Umbilical cord (tissue), 1 donor: ENCODE measurements at regions not wholly inside any gene's neighbourhood (a gene's known extent, or its start where the extent isn't known, plus 50 kb on each side); places are given as distances from the start of the nearest gene placed in this dataset.

Experiments
- DNase-seq: peaks from one replicate; pipeline ENCODE4 v3.0.0-alpha.2; 2015; ENCODE audit warnings: low spot score

DNA sequence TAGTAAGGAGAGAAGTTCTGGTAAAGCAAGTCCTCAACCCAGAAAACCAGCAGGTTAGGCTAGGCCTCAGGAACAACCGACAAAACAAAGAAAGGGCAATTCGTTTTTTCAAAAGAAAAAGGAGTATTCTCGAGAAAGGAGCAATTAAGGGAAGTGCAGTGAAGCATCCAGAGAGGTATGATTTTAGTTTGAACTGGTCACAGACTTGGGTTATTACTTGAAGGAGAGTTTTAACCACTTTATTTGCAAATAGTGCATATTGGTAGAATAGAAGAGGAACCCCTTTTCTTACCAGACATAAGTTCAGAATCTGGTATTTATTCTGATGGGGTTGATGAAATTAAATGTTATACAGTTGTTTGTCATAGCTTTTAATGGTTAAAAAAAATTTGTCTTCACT lies 110.0 kb upstream of the GCFC2 start:
- DNase-seq = no peak

DNA sequence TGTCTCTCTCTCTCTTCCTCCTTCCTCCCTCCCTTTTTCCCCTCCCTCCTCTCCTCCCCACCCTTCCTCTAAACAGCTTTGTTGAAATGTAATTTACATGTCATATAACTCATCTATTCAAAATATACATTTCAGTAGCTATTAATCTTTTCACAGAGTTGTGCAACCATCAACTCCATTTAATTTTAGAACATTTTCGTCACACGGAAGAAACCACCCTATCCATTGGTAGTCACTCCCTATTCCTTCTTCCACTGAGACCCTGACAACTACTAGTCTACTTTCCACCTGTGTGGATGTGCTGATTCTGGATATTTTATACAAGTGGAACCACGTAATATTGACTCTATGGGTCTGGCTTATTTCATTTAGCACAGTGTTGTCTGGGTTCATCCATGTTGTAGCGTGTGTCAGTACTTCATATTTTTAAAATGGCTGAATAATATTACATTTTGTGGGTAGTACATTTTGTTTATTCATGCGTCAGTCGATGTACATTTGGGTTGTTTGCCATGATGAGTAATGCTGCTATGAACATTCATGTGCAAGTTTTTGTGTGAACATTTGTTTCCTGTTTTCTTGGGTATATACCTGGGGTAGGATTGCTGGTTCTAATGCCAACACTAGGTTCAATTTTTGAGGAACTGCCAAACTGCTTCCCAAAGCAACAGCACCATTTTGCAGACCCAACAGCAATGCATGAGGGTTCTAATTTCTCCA lies 100.1 kb upstream of the GCFC2 start:
- no peak for DNase-seq

GRCh38 chr2:75808793-75809535 lies 98.2 kb upstream of the GCFC2 start:
- peak; percentile 34 for DNase-seq

GRCh38 chr2:75807992-75808391 lies 97.3 kb upstream of the GCFC2 start:
- peak; percentile 32 for DNase-seq

DNA sequence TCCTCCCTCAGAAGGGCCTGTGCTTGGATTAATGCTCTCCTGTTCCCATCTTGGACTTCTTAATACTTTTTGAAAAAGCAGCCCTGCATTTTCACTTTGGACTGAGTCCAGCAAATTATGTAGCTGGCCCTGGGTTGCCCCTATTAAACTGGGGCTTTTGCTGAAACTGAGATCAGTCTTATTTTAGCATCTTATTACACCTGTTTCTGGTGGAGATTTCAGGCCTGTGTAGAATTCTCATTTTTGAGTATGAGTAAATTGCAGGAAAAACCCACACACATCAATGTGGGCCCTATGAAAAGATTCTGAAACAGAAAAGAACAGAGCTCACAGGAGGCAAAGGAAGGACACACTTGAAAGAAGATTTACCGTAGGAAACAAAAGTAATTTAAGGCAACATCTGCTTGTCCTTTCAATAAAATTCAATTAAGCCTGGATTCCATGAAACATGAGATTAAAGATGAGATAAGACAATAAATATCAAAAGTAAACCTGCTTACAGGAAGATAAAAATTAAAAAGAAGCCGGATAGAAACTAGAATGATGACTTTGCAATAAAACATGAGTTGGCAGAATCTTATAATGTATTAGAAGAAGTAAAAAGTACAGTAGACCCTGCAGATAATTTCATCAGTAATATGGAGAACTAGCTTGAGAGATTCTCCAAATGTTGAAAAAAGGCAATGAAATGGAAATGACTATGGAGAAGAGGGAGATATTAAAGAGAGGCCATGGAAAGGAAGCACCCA lies 90.7 kb upstream of the GCFC2 start:
- DNase-seq = no peak

- no peak for DNase-seq
These were observed 89.7 kb upstream of the GCFC2 start for GRCh38 chr2:75800456-75800855.

GRCh38 chr2:75799859-75800258 lies 89.1 kb upstream of the GCFC2 start:
- no peak for DNase-seq

GRCh38 chr2:75798569-75798968 lies 87.9 kb upstream of the GCFC2 start:
- DNase-seq = no peak

DNA sequence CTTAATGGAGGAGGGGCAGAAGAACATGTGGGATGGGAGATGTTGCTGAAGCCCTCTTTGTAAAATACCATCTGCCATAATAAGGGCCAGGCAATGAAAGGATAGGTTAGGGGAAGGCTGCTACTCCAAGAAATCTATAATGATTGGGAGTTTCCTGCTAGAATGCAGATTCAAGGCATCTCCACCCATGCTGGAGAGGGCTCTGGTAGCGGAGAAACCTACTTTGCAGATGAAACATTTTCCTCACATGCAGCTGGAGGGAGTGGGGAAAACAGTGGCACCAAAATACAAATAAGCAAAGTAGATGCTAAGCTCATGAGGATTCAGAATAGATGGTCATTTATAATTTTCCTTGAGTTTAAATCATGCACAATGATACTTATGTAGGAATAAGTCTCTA lies 82.3 kb upstream of the GCFC2 start:
- DNase-seq = no peak

GRCh38 chr2:75792146-75792545 lies 81.4 kb upstream of the GCFC2 start:
- no peak for DNase-seq

DNA sequence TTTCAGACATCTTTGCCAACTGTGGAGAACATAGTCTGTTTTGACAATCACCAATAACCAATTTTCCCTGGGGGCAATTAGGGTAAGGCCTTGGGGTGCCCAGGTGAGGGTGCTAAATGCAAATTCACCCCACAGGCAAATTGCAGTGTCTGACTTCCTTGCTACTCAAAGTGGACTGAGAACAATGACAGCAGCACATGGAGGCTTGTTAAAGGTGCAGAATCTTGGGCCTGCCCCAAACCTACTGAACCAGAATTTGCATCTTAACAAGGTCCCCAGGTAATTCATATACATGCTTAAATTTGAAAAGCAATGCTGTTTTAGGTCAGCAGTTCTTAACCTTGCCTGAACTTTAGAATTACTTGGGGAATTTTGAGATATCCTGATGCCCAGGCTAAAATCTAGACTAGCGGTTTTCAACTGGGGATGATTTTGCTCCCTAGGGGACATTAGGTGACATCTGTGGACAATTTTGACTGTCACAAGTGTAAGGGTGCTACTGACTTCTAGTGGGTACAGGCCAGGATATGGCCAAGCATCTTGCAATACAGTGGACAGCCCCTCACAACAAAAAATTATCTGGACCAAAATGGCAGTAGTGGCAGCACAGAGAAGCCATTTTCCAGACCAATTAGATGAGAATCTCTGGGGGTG lies 80.2 kb upstream of the GCFC2 start:
- no peak for DNase-seq

- DNase-seq = no peak
These were observed 79.6 kb upstream of the GCFC2 start for GRCh38 chr2:75790121-75790813.

- peak; percentile 35 for DNase-seq
These were observed 78.2 kb upstream of the GCFC2 start for GRCh38 chr2:75788902-75789301.

- no peak for DNase-seq
These were observed 77.4 kb upstream of the GCFC2 start for GRCh38 chr2:75788154-75788553.

DNA sequence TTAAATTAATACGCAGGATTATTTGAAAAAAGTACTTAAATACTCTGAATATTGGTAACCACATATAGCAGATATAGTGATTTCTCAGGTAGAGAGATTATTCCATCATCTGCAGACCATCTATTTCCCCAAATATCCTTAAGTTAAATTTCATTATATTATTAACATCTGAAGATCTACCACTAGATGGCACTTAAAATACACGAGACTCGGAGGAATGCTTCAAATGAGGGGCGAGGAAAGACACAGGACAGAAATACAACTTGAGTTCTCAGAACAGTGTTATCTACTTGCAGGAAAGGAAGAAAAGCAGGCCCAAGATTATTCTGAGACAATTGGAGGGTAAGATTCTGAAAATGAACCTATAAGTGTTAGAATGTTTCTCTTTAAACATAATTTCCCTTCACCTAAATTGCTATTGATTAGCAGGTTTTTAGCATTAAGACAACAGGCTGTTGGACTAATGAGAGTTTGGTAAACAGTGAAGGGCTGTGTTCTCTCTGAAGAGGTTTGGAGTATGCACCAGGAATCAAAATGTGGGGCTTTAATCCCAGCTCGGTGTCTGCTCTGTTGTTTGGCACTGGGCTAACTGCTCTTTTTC lies 76.9 kb upstream of the GCFC2 start:
- peak; percentile 80 for DNase-seq

DNA sequence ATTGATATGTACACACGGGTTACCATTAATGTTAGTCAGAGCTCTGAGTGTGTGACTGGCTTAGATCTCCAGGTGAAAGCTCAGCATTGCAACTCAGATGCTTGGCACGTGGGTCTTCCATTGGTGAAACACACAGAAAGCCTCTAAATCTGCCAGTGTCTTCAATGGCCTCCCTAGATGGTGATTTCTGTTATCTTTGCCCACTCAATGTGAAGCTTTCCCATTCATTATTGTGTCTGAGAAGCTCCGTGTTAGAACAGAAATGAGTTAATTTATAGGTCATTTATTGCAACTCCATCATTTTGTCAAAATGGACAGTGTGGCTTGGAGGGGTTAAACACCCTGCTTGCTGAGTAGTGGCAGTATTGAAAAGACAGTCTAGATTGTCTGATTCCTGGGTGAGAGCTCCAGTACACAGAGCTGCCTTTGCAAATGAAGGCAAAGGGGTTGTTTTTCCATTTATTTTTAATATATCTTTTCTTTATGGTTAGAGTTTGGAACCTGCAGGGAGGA lies 64.7 kb upstream of the GCFC2 start:
- DNase-seq = no peak

DNA sequence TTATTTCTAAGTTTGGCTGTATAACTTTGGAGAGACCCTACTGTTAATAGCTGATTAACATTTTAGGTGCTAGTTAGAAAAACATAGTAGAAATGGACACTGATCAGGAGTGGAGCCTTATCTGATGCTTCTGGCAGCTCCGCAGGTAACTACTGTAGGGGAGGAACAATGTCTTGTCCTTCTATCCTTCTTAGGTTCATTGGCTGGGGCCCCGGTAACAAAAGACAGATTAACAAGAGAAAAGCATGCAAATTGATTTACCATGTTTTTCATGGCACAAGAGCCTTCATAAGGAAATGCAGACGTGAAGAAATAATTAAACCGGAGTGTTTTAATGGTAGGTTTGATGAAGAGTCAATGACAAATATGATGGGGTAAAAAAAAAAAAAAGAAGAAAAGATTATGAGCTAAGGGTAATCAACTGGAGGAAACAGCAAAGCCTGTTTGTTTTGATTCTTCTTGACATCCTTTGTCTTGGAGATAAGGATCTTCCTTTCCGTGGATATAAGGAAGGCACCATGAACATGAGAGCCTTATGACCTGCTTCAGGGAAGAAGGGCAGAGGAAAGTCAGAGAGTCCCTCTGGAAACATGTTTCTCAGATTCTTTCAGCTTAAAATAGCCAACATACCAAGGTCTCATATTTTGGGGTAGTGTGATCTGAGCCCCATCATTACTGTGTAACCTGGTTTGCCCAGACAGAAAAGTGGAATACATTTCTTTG lies 62.4 kb upstream of the GCFC2 start:
- DNase-seq = no peak

- no peak for DNase-seq
These were observed 55.1 kb upstream of the GCFC2 start for GRCh38 chr2:75765798-75766197.

GRCh38 chr2:75764611-75765010 lies 53.9 kb upstream of the GCFC2 start:
- DNase-seq = no peak
